Loucy (cell line): ENCODE measurements at regions not wholly inside any gene's neighbourhood (a gene's known extent, or its start where the extent isn't known, plus 50 kb on each side); places are given as distances from the start of the nearest gene placed in this dataset.

Experiments used
- CTCF ChIP-seq: fragments of 200-600 bp; sonication (generic); conservative IDR thresholded peaks from 2 replicates; pipeline ENCODE4 v1.5.1; 2014; ENCODE audit warnings: mild to moderate bottlenecking, antibody characterized with exemption, low read length
- EZH2phosphoT487 ChIP-seq: fragments of 200-600 bp; IDR thresholded peaks from 2 replicates; pipeline ENCODE4 v1.6.1; 2018; ENCODE audit warnings: antibody characterized with exemption, mild to moderate bottlenecking, moderate library complexity, borderline replicate concordance

- no peak for TF ChIP-seq CTCF
- no peak for TF ChIP-seq EZH2phosphoT487
These were observed 100.2 kb downstream of the C11orf87 start for GRCh38 chr11:109522116-109522755.
